NCI-H128 (cell line): ENCODE measurements at regions not wholly inside any gene's neighbourhood (a gene's known extent, or its start where the extent isn't known, plus 50 kb on each side); places are given as distances from the start of the nearest gene placed in this dataset.

Source experiments
- DNase-seq: peaks from one replicate; lab custom pipeline; 2025; ENCODE audit not compliant: unreplicated experiment; lab: John Stamatoyannopoulos, UW

- no peak for DNase-seq
These were observed 75.9 kb upstream of the SPHKAP start for GRCh38 chr2:228257379-228257778.

GRCh38 chr2:228253752-228254151 lies 72.3 kb upstream of the SPHKAP start:
- DNase-seq = no peak

GRCh38 chr2:228247335-228247734 lies 65.8 kb upstream of the SPHKAP start:
- DNase-seq = no peak

- no peak for DNase-seq
These were observed 64.1 kb upstream of the SPHKAP start for GRCh38 chr2:228245601-228246000.

- no peak for DNase-seq
These were observed 61.1 kb upstream of the SPHKAP start for GRCh38 chr2:228242591-228242990.

- no peak for DNase-seq
These were observed 58.5 kb upstream of the SPHKAP start for GRCh38 chr2:228239907-228240561.

- DNase-seq = no peak
These were observed 57.9 kb upstream of the SPHKAP start for GRCh38 chr2:228239207-228239906.
